GM19467 (cell line): ENCODE measurements at regions not wholly inside any gene's neighbourhood (a gene's known extent, or its start where the extent isn't known, plus 50 kb on each side); places are given as distances from the start of the nearest gene placed in this dataset.
"Not testable (repeated sequence)": the region's sequence is repeated elsewhere in the genome, so short reads cannot be mapped to it uniquely, and the experiment has no call there.

ENCODE experiments used
- ATAC-seq: cut with Tn5 transposase; IDR thresholded peaks from one replicate; pipeline ENCODE4 v1.9.1; 2021; ENCODE audit warnings: mild to moderate bottlenecking, moderate library complexity; ENCODE audit not compliant: unreplicated experiment

- ATAC-seq, result no peak
Measured at GRCh38 chr20:55693641-55694040, 311.7 kb downstream of the CBLN4 start.

- ATAC-seq, result no peak
Measured at GRCh38 chr20:55685841-55686240, 319.5 kb downstream of the CBLN4 start.

GRCh38 chr20:55685425-55685824, 319.9 kb downstream of the CBLN4 start:
- no peak for ATAC-seq

- ATAC-seq, result no peak
Measured at GRCh38 chr20:55684578-55684977, 320.7 kb downstream of the CBLN4 start.

- ATAC-seq, result no peak
Measured at GRCh38 chr20:55678970-55679667, 326.2 kb downstream of the CBLN4 start.

- no peak for ATAC-seq
Measured at GRCh38 chr20:55678126-55678525, 327.2 kb downstream of the CBLN4 start.

- no peak for ATAC-seq
Measured at GRCh38 chr20:55677011-55677410, 328.3 kb downstream of the CBLN4 start.

- ATAC-seq, result no peak
Measured at GRCh38 chr20:55676097-55676496, 329.2 kb downstream of the CBLN4 start.

- no peak for ATAC-seq
Measured at GRCh38 chr20:55668631-55669030, 336.7 kb downstream of the CBLN4 start.

- ATAC-seq, result no peak
Measured at GRCh38 chr20:55667955-55668354, 337.4 kb downstream of the CBLN4 start.

GRCh38 chr20:55667024-55667423, 338.3 kb downstream of the CBLN4 start:
- no peak for ATAC-seq

- ATAC-seq, result no peak
Measured at GRCh38 chr20:55656231-55656775, 349.0 kb downstream of the CBLN4 start.

- ATAC-seq, result no peak
Measured at GRCh38 chr20:55650657-55651360, 354.5 kb downstream of the CBLN4 start.

GRCh38 chr20:55649254-55649653, 356.1 kb downstream of the CBLN4 start:
- no peak for ATAC-seq

GRCh38 chr20:55646851-55647250, 358.5 kb downstream of the CBLN4 start:
- no peak for ATAC-seq

GRCh38 chr20:55641497-55641896, 363.8 kb downstream of the CBLN4 start:
- no peak for ATAC-seq

GRCh38 chr20:55635870-55636269, 369.4 kb downstream of the CBLN4 start:
- no peak for ATAC-seq

- ATAC-seq, result no peak
Measured at GRCh38 chr20:55632592-55632991, 372.7 kb downstream of the CBLN4 start.

GRCh38 chr20:55629143-55629542, 376.2 kb downstream of the CBLN4 start:
- not testable (repeated sequence) for ATAC-seq

- ATAC-seq, result no peak
Measured at GRCh38 chr20:55626716-55627115, 378.6 kb downstream of the CBLN4 start.

GRCh38 chr20:55616367-55616766, 389.0 kb downstream of the CBLN4 start:
- no peak for ATAC-seq

- no peak for ATAC-seq
Measured at GRCh38 chr20:55615818-55616217, 389.5 kb downstream of the CBLN4 start.
